ENCODE measurements at regions not wholly inside any gene's neighbourhood (a gene's known extent, or its start where the extent isn't known, plus 50 kb on each side); places are given as distances from the start of the nearest gene placed in this dataset.
"Not testable (repeated sequence)": the region's sequence is repeated elsewhere in the genome, so short reads cannot be mapped to it uniquely, and the experiment has no call there.

- TF ChIP-seq CTCF, POLR2A (IDR thresholded peaks at IDR 0.05): not testable (repeated sequence)
Observed at GRCh38 chr12:25804286-25804685, 154.2 kb upstream of the RASSF8 start.
